HG03521 (cell line): ENCODE measurements at regions not wholly inside any gene's neighbourhood (a gene's known extent, or its start where the extent isn't known, plus 50 kb on each side); places are given as distances from the start of the nearest gene placed in this dataset.
A peak's percentile ranks its signal among the peaks of the same experiment; 100 is the strongest.

Source experiments
- ATAC-seq: cut with Tn5 transposase; IDR thresholded peaks from one replicate; pipeline ENCODE4 v1.9.1; 2021; ENCODE audit warnings: mild to moderate bottlenecking, moderate library complexity; ENCODE audit not compliant: unreplicated experiment

GRCh38 chr7:81533931-81534330, 235.9 kb downstream of the HGF start:
- no peak for ATAC-seq

GRCh38 chr7:81533426-81533825, 236.4 kb downstream of the HGF start:
- ATAC-seq, result no peak

- no peak for ATAC-seq
Observed at GRCh38 chr7:81529785-81530184, 240.1 kb downstream of the HGF start.

GRCh38 chr7:81527651-81528050, 242.2 kb downstream of the HGF start:
- no peak for ATAC-seq

GRCh38 chr7:81526971-81527370, 242.9 kb downstream of the HGF start:
- ATAC-seq, result no peak

GRCh38 chr7:81525841-81526240, 244.0 kb downstream of the HGF start:
- no peak for ATAC-seq

GRCh38 chr7:81519886-81520285, 250.0 kb downstream of the HGF start:
- no peak for ATAC-seq

- no peak for ATAC-seq
Observed at GRCh38 chr7:81516898-81517297, 252.9 kb downstream of the HGF start.

GRCh38 chr7:81515009-81515408, 254.8 kb downstream of the HGF start:
- ATAC-seq, result no peak

- ATAC-seq, result no peak
Observed at GRCh38 chr7:81514546-81514945, 255.3 kb downstream of the HGF start.

GRCh38 chr7:81510122-81510521, 259.7 kb downstream of the HGF start:
- no peak for ATAC-seq

- ATAC-seq, result no peak
Observed at GRCh38 chr7:81507221-81507620, 262.6 kb downstream of the HGF start.

GRCh38 chr7:81506609-81507008, 263.2 kb downstream of the HGF start:
- ATAC-seq, result no peak

GRCh38 chr7:81503771-81504170, 266.1 kb downstream of the HGF start:
- ATAC-seq, result no peak

- ATAC-seq, result no peak
Observed at GRCh38 chr7:81503336-81503735, 266.5 kb downstream of the HGF start.

- no peak for ATAC-seq
Observed at GRCh38 chr7:81501220-81501619, 268.6 kb downstream of the HGF start.

- no peak for ATAC-seq
Observed at GRCh38 chr7:81500631-81501030, 269.2 kb downstream of the HGF start.

GRCh38 chr7:81499262-81500116, 270.4 kb downstream of the HGF start:
- peak; percentile 66 for ATAC-seq

GRCh38 chr7:81498176-81498575, 271.7 kb downstream of the HGF start:
- no peak for ATAC-seq

- ATAC-seq, result no peak
Observed at GRCh38 chr7:81492910-81493309, 276.9 kb downstream of the HGF start.

GRCh38 chr7:81492240-81492639, 277.6 kb downstream of the HGF start:
- ATAC-seq, result no peak

- ATAC-seq, result no peak
Observed at GRCh38 chr7:81491573-81491972, 278.3 kb downstream of the HGF start.

- ATAC-seq, result no peak
Observed at GRCh38 chr7:81488210-81488609, 281.6 kb downstream of the HGF start.
